Fibroblast of the aortic adventitia (primary cell): ENCODE measurements at regions not wholly inside any gene's neighbourhood (a gene's known extent, or its start where the extent isn't known, plus 50 kb on each side); places are given as distances from the start of the nearest gene placed in this dataset.
A peak's percentile ranks its signal among the peaks of the same experiment; 100 is the strongest.

Experiments
- DNase-seq: peaks from one replicate; pipeline ENCODE4 v3.0.0-alpha.2; 2010; ENCODE audit warnings: low read depth
- H3K4me3 ChIP-seq: 2 replicates; pipeline ENCODE4 v1.5.1; 2011; ENCODE audit warnings: low read depth, mild to moderate bottlenecking, control low read depth, low read length, moderate library complexity
- TF ChIP-seq, protein P1 (sequence below): IDR thresholded peaks from 2 replicates; pipeline ENCODE4 v1.5.1; 2011; ENCODE audit warnings: mild to moderate bottlenecking, low read length, control low read depth, inconsistent platforms; ENCODE audit not compliant: insufficient read depth

DNA sequence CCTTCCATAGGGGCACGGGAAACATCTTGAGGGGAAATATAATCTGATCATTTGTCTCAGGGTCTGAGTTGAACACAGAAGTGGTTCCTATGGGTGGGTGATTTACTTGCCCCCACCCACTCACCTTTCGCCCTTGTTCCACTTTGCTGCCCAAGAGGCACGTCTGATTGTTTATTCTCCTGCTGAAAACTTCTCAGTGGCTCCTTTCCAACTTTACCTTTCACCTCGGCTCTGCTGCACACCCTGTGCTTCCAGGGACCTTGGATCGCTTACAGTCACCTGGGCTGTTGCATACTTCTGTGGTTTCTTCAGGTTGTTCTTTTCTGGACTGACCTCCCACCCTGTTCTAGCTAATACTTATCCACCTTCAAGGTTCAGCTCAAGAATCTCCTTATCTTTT, 213.4 kb upstream of the JADE1 start:
- H3K4me3 ChIP-seq: no peak overlapping the region
- no peak for DNase-seq
- TF ChIP-seq, protein P1, sequence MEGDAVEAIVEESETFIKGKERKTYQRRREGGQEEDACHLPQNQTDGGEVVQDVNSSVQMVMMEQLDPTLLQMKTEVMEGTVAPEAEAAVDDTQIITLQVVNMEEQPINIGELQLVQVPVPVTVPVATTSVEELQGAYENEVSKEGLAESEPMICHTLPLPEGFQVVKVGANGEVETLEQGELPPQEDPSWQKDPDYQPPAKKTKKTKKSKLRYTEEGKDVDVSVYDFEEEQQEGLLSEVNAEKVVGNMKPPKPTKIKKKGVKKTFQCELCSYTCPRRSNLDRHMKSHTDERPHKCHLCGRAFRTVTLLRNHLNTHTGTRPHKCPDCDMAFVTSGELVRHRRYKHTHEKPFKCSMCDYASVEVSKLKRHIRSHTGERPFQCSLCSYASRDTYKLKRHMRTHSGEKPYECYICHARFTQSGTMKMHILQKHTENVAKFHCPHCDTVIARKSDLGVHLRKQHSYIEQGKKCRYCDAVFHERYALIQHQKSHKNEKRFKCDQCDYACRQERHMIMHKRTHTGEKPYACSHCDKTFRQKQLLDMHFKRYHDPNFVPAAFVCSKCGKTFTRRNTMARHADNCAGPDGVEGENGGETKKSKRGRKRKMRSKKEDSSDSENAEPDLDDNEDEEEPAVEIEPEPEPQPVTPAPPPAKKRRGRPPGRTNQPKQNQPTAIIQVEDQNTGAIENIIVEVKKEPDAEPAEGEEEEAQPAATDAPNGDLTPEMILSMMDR: no peak

DNA sequence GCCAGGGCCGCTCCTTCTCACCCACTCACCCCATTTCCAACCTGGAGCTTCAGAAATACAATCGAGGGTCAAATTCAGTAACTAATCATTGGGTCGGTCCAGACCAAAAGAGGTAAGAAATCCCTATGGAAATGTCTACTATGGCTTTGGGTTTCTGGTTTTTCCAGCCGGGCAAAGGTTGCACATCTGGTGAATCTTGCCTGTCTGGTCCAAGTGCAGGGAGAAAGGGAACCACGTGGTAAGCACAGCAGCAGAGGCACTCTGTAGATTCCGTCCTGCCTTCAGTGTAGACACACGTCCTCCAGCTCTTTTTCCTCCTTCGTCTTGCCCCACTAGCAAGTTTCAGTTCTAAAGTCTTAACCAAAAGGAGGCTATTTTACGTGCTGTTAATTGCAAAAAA, 218.0 kb upstream of the JADE1 start:
- no peak overlapping the region for H3K4me3 ChIP-seq
- no peak for DNase-seq
- TF ChIP-seq, protein P1: no peak

DNA sequence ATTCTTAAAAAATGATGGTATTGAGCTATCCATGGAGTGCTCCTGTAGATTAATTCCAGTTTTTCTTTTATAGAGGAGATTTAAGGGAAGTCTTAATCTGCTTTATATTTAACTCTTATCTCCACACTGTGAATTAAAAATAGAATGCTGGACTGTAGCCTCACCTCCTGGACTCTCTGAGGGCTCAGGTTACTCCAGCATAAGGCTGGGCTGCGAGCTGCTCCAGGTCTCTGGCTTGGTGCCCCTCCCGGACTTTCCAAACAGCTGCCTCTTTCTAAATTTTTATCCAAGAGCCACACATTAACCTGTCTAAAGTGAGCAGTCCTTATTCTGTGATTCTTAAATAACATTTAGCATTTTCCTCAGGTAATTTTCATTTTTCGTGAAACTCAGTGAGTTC, 218.7 kb upstream of the JADE1 start:
- TF ChIP-seq, protein P1: peak; percentile 10
- DNase-seq: peak; percentile 76
- H3K4me3 ChIP-seq: no peak overlapping the region

DNA sequence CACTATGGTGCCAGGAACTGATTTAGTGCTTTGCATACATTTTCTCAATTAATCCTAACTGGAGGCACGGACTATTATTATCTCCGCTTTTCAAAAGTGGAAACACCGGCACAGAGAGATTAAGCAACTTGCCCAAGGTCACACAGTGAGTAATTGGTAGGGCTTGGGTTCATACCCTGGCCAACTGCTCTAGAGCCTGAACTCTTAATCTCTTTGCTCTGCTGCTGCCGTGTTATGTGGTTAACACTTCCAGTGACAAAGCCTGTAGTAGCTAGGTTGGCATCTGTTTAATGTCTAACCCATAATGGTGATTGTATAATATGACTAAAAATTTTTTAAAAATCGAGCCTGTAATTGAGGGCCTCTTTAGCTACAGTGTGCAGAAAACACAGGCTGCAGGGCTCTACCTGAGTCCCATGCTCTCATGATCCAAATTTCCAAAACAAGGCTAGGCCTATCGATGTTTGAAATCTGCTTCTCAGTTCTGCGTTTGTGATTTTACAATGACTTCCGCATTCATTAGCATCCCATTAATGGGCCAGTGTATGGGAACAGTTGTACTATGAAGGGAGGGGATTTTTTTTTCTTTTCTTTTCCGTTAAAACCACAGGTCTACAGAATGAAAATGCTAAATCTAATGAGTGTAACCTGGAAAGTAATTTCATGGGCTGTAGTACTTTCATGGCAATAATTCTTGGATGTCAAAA, 219.3 kb upstream of the JADE1 start:
- TF ChIP-seq, protein P1: no peak
- DNase-seq: no peak
- H3K4me3 ChIP-seq: no peak overlapping the region

DNA sequence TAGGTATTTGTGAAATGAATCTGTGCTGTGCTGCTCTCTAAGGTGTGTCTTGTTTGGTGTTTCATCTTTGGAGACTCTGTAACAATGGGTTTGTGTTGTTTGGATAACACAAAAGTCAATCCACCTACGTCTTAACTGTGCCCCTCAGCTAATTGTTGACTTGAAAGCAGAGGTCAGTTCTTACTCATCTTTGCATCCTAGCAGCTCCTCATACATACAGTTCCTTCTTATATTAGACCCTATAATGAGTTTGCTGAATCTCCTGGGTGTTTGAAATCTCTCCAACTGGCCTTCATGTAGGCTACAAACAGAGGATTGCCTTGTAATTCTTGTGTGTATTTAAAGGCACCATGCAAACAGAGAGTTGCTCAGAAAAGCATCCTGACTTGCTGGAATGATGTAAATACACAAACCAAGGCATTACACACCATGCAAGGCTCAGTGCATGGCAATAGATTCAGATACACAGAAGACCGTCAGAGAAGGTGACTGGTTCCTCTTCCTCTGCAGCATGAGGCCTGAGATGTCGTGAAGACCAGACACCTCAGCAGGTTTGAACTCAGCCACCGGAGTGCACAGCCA, 220.0 kb upstream of the JADE1 start:
- no peak overlapping the region for H3K4me3 ChIP-seq
- DNase-seq: no peak
- TF ChIP-seq, protein P1: no peak

DNA sequence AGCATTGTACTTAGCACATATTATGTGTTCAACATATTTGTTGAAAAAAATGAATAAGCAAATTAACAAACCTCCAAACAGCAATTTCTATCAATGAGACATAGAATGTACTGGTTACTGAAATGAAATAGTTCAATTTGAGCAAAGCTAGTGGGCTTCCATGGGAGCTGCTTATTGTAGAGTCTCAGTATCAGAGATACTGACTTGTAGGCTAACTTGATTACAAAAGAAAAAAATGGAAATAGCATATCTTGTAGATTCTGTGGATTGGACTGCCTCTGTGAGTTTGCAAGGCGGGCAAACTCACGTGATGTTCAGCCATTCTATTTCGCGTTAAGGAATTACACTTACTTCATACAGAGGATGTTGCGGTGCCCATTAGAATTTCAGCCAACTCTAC, 222.1 kb upstream of the JADE1 start:
- TF ChIP-seq, protein P1: no peak
- no peak overlapping the region for H3K4me3 ChIP-seq
- no peak for DNase-seq
